NT2/D1 (cell line): ENCODE measurements at regions not wholly inside any gene's neighbourhood (a gene's known extent, or its start where the extent isn't known, plus 50 kb on each side); places are given as distances from the start of the nearest gene placed in this dataset.

Source experiments
- SUZ12 ChIP-seq: IDR thresholded peaks from 2 replicates; pipeline ENCODE4 v1.6.1; 2011; ENCODE audit not compliant: insufficient read length, insufficient read depth; ENCODE audit errors: extremely low read depth
- ZNF274 ChIP-seq: IDR thresholded peaks from 2 replicates; pipeline ENCODE4 v1.6.1; 2011; ENCODE audit warnings: mild to moderate bottlenecking, low read depth, low read length

DNA sequence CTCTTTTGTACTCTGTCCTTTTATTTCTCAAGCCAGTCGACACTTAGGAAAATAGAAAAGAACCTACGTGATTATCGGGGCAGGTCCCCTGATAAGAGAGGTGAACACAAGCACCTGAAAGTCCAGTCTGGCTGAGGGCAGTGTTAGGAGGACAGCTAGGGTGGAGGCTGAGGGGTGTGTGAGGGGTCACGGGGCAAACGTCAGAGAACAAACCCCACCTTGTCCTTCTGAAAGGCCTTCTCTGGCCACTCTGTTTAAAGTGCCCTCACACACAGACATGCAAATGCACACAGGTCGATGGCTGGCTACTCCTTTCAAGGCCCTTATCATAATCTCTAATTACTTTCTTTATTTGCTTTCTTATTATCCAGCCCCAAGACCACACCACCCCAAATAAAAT lies 108.8 kb downstream of the ESM1 start:
- TF ChIP-seq SUZ12 (no peak), ZNF274 (no peak)
